ENCODE measurements at regions not wholly inside any gene's neighbourhood (a gene's known extent, or its start where the extent isn't known, plus 50 kb on each side); places are given as distances from the start of the nearest gene placed in this dataset.
"Not testable (repeated sequence)": the region's sequence is repeated elsewhere in the genome, so short reads cannot be mapped to it uniquely, and the experiment has no call there.

GRCh38 chr7:153407291-153408046, 644.7 kb upstream of the DPP6 start:
- Mint-ChIP-seq H3K4me1 (ENCODE audit: low read depth, unreplicated experiment) (no peaks in the 10 kb centered on the region), H3K4me3 (ENCODE audit: unreplicated experiment) (no peak overlapping the region), H3K9me3 (ENCODE audit: unreplicated experiment) (peaks cover 12% of the 10 kb centered on the region), H3K27me3 (ENCODE audit: low read depth, unreplicated experiment) (no peaks in the 10 kb centered on the region), H3K27ac (ENCODE audit: unreplicated experiment) (no peak overlapping the region), H3K36me3 (ENCODE audit: low read depth, unreplicated experiment) (no peaks in the 10 kb centered on the region)
- DNase-seq (ENCODE audit: low read depth) (no peak), FAIRE-seq (no peak)
- Histone ChIP-seq H3K4me1 (ENCODE audit: insufficient read depth, low read length) (no peaks in the 10 kb centered on the region), H3K36me3 (ENCODE audit: insufficient read depth, low read length) (no peaks in the 10 kb centered on the region), H4K20me1 (ENCODE audit: insufficient read depth, low read length) (no peaks in the 10 kb centered on the region), H3K9ac (ENCODE audit: low read length) (no peak overlapping the region), H3K79me2 (ENCODE audit: insufficient read depth, low read length) (no peaks in the 10 kb centered on the region), H2AFZ (ENCODE audit: low read depth, low read length) (no peak overlapping the region), H3K4me3 (ENCODE audit: insufficient read depth, low read depth, low read length) (no peak overlapping the region), H3K27me3 (ENCODE audit: insufficient read depth, low read length) (no peaks in the 10 kb centered on the region), H3K4me2 (ENCODE audit: low read length) (no peak overlapping the region), H3K27ac (ENCODE audit: low read depth, low read length) (no peak overlapping the region), H3K9me3 (ENCODE audit: insufficient read depth, low read depth, low read length) (peaks cover 16% of the 10 kb centered on the region)
- TF ChIP-seq CTCF (IDR thresholded peaks at IDR 0.05; ENCODE audit: insufficient read depth, low read depth, low read length) = no peak
- TF ChIP-seq EZH2 (IDR thresholded peaks at IDR 0.05; ENCODE audit: insufficient read depth, low read length) = no peak

- peaks cover 1% of the 10 kb centered on the region for H3K27me3 Mint-ChIP-seq (ENCODE audit: low read depth, unreplicated experiment)
- Histone ChIP-seq H3K27me3 (ENCODE audit: insufficient read depth, low read length) (no peaks in the 10 kb centered on the region), H3K79me2 (ENCODE audit: insufficient read depth, low read length) (no peaks in the 10 kb centered on the region), H3K4me1 (ENCODE audit: insufficient read depth, low read length) (no peaks in the 10 kb centered on the region), H3K4me3 (ENCODE audit: insufficient read depth, low read depth, low read length) (no peak overlapping the region), H2AFZ (ENCODE audit: low read depth, low read length) (no peak overlapping the region), H3K36me3 (ENCODE audit: insufficient read depth, low read length) (no peaks in the 10 kb centered on the region), H3K4me2 (ENCODE audit: low read length) (no peak overlapping the region), H3K9ac (ENCODE audit: low read length) (no peak overlapping the region), H3K9me3 (ENCODE audit: insufficient read depth, low read depth, low read length) (peaks cover 6% of the 10 kb centered on the region), H3K27ac (ENCODE audit: low read depth, low read length) (no peak overlapping the region), H4K20me1 (ENCODE audit: insufficient read depth, low read length) (no peaks in the 10 kb centered on the region)
- H3K4me1 Mint-ChIP-seq (ENCODE audit: low read depth, unreplicated experiment) = no peaks in the 10 kb centered on the region
- no peak overlapping the region for H3K4me3 Mint-ChIP-seq (ENCODE audit: unreplicated experiment)
- no peak overlapping the region for H3K27ac Mint-ChIP-seq (ENCODE audit: unreplicated experiment)
- TF ChIP-seq EZH2 (IDR thresholded peaks at IDR 0.05; ENCODE audit: insufficient read depth, low read length) = no peak
- TF ChIP-seq CTCF (IDR thresholded peaks at IDR 0.05; ENCODE audit: insufficient read depth, low read depth, low read length) = no peak
- H3K36me3 Mint-ChIP-seq (ENCODE audit: low read depth, unreplicated experiment) = peaks cover 2% of the 10 kb centered on the region
- no peak for DNase-seq (ENCODE audit: low read depth)
- peaks cover 18% of the 10 kb centered on the region for H3K9me3 Mint-ChIP-seq (ENCODE audit: unreplicated experiment)
- FAIRE-seq = no peak
These were observed 643.5 kb upstream of the DPP6 start for GRCh38 chr7:153408360-153409335.

- not testable (repeated sequence) for H3K4me1 ChIP-seq (ENCODE audit: insufficient read depth, low read length); H3K36me3 Mint-ChIP-seq (ENCODE audit: low read depth, unreplicated experiment); H3K27me3 ChIP-seq (ENCODE audit: insufficient read depth, low read length); H3K27me3 Mint-ChIP-seq (ENCODE audit: low read depth, unreplicated experiment); H3K79me2 ChIP-seq (ENCODE audit: insufficient read depth, low read length); DNase-seq (ENCODE audit: low read depth); H4K20me1 ChIP-seq (ENCODE audit: insufficient read depth, low read length); H3K9me3 ChIP-seq (ENCODE audit: insufficient read depth, low read depth, low read length); H3K4me2 ChIP-seq (ENCODE audit: low read length); H3K4me3 ChIP-seq (ENCODE audit: insufficient read depth, low read depth, low read length); H3K27ac Mint-ChIP-seq (ENCODE audit: unreplicated experiment); FAIRE-seq; H2AFZ ChIP-seq (ENCODE audit: low read depth, low read length); H3K9ac ChIP-seq (ENCODE audit: low read length); H3K27ac ChIP-seq (ENCODE audit: low read depth, low read length); H3K4me3 Mint-ChIP-seq (ENCODE audit: unreplicated experiment); H3K36me3 ChIP-seq (ENCODE audit: insufficient read depth, low read length); H3K4me1 Mint-ChIP-seq (ENCODE audit: low read depth, unreplicated experiment)
- H3K9me3 Mint-ChIP-seq (ENCODE audit: unreplicated experiment) = peaks cover 18% of the 10 kb centered on the region
These were observed 642.4 kb upstream of the DPP6 start for GRCh38 chr7:153409567-153410342.

- not testable (repeated sequence) for H3K4me1 Mint-ChIP-seq (ENCODE audit: low read depth, unreplicated experiment); H4K20me1 ChIP-seq (ENCODE audit: insufficient read depth, low read length); H3K4me3 ChIP-seq (ENCODE audit: insufficient read depth, low read depth, low read length); H2AFZ ChIP-seq (ENCODE audit: low read depth, low read length); H3K4me3 Mint-ChIP-seq (ENCODE audit: unreplicated experiment); H3K36me3 ChIP-seq (ENCODE audit: insufficient read depth, low read length); H3K79me2 ChIP-seq (ENCODE audit: insufficient read depth, low read length); H3K4me2 ChIP-seq (ENCODE audit: low read length); H3K27me3 Mint-ChIP-seq (ENCODE audit: low read depth, unreplicated experiment); H3K9ac ChIP-seq (ENCODE audit: low read length); H3K27ac Mint-ChIP-seq (ENCODE audit: unreplicated experiment); H3K27ac ChIP-seq (ENCODE audit: low read depth, low read length); H3K36me3 Mint-ChIP-seq (ENCODE audit: low read depth, unreplicated experiment); DNase-seq (ENCODE audit: low read depth); H3K9me3 ChIP-seq (ENCODE audit: insufficient read depth, low read depth, low read length); H3K4me1 ChIP-seq (ENCODE audit: insufficient read depth, low read length); H3K27me3 ChIP-seq (ENCODE audit: insufficient read depth, low read length); FAIRE-seq
- H3K9me3 Mint-ChIP-seq (ENCODE audit: unreplicated experiment) = peaks cover 18% of the 10 kb centered on the region
These were observed 641.1 kb upstream of the DPP6 start for GRCh38 chr7:153410997-153411642.
